NB4 (cell line): ENCODE measurements at regions not wholly inside any gene's neighbourhood (a gene's known extent, or its start where the extent isn't known, plus 50 kb on each side); places are given as distances from the start of the nearest gene placed in this dataset.

Experiments
- POLR2A ChIP-seq: IDR thresholded peaks from 2 replicates; pipeline ENCODE4 v1.6.1; 2011; ENCODE audit warnings: mild to moderate bottlenecking; ENCODE audit not compliant: insufficient read length; ENCODE audit errors: extremely low read depth
- TF ChIP-seq, protein P1 (sequence below): IDR thresholded peaks from one replicate; pipeline ENCODE4 v1.5.1; 2012; ENCODE audit warnings: low read depth, low read length

DNA sequence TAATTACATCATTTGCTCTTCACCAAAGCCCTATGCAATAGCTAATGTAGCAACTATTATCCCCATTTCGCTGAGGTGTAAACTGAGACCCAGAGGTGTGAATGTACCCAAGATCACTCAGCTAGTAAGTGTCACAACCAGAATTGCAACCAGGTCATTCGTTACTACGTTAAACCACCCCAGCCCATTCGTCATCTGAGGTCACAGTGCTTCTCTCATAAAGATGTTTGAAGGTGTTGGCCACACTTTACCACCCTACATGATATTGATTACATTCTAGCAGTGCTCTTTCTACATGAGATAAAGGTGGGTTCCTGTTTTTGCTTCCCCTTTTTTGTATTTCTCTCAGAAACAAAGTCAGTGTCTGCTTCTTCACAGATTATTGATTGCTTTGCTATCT, 195.3 kb downstream of the ZBTB18 start:
- TF ChIP-seq, protein P1, sequence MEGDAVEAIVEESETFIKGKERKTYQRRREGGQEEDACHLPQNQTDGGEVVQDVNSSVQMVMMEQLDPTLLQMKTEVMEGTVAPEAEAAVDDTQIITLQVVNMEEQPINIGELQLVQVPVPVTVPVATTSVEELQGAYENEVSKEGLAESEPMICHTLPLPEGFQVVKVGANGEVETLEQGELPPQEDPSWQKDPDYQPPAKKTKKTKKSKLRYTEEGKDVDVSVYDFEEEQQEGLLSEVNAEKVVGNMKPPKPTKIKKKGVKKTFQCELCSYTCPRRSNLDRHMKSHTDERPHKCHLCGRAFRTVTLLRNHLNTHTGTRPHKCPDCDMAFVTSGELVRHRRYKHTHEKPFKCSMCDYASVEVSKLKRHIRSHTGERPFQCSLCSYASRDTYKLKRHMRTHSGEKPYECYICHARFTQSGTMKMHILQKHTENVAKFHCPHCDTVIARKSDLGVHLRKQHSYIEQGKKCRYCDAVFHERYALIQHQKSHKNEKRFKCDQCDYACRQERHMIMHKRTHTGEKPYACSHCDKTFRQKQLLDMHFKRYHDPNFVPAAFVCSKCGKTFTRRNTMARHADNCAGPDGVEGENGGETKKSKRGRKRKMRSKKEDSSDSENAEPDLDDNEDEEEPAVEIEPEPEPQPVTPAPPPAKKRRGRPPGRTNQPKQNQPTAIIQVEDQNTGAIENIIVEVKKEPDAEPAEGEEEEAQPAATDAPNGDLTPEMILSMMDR, result no peak
- no peak for TF ChIP-seq POLR2A
